ENCODE measurements at regions not wholly inside any gene's neighbourhood (a gene's known extent, or its start where the extent isn't known, plus 50 kb on each side); places are given as distances from the start of the nearest gene placed in this dataset.

DNA sequence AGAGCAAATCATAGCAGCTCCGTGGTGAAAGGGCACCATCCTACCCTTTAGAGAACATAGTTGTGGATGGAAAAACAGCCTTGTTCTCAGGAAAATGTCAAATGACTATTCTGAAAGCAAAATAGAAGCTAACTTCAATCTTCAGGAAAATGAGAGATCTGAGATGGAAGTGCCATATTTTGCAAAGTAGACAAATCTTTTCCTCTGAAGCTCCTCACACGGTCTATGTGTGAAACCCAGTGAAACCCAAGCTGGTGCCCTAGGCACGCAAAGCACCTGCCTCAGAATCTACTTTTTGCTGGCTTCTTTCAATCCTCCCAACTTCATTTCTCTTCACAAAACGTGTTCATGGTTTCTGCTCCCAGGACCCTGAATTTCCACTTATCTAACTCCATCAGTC is 325.2 kb upstream of the CDH4 start:
- intact Hi-C loops (cut with micrococcal nuclease) = no loop called here
- POLR2A ChIA-PET (ENCODE audit: unreplicated experiment) = no interaction called here

DNA sequence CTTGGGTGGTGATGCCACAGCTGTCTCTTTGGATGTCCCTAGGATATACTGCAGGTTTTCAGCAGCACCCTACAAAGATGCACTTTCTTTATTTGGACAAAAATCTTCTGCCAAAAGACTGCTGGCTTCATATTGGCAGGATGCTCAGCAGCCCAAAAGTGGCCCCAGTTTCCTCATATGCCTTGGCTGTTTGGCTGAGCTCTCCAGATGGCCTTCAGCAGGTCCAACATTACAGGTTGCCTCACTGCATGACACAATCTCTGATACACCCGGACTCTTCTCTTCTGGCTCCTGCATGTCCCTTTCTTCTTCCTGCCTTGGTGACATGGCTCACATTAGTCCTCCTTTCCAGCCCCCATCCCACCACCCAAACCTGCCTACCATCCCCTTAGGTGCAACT is 323.7 kb upstream of the CDH4 start:
- no peak for DNase-seq
- Histone ChIP-seq H3K4me2 (ENCODE audit: low read length) (no peak overlapping the region), H3K9ac (ENCODE audit: low read length) (no peak overlapping the region), H3K9me3 (ENCODE audit: low read length) (peaks cover 19% of the 10 kb centered on the region; the same call in 1 of the 2 replicates), H3K27ac (ENCODE audit: low read length) (no peak overlapping the region), H2AFZ (ENCODE audit: low read length) (no peak overlapping the region), H3K27me3 (ENCODE audit: low read length) (no peaks in the 10 kb centered on the region), H3K79me2 (ENCODE audit: low read length) (no peaks in the 10 kb centered on the region), H3K9me2 (replicated peaks; ENCODE audit: low read length) (no peaks in the 10 kb centered on the region), H3F3A (ENCODE audit: low read length, unreplicated experiment) (no peaks in the 10 kb centered on the region), H3K36me3 (ENCODE audit: low read depth, low read length) (no peaks in the 10 kb centered on the region), H3K4me3 (ENCODE audit: low read length) (no peak overlapping the region), H4K20me1 (ENCODE audit: low read length) (no peaks in the 10 kb centered on the region), H3K4me1 (ENCODE audit: insufficient read depth, low read length) (no peaks in the 10 kb centered on the region)
- intact Hi-C loops (cut with micrococcal nuclease) = no loop called here
- no peak for ATAC-seq
- POLR2A ChIA-PET (ENCODE audit: unreplicated experiment) = no interaction called here
- BruUV-seq (replicated peaks) = no TSS peak
- CTCF ChIA-PET = no interaction called here
- TF ChIP-seq EZH2 (IDR thresholded peaks at IDR 0.05; ENCODE audit: low read length, unreplicated experiment) = no peak
- TF ChIP-seq, protein P1, sequence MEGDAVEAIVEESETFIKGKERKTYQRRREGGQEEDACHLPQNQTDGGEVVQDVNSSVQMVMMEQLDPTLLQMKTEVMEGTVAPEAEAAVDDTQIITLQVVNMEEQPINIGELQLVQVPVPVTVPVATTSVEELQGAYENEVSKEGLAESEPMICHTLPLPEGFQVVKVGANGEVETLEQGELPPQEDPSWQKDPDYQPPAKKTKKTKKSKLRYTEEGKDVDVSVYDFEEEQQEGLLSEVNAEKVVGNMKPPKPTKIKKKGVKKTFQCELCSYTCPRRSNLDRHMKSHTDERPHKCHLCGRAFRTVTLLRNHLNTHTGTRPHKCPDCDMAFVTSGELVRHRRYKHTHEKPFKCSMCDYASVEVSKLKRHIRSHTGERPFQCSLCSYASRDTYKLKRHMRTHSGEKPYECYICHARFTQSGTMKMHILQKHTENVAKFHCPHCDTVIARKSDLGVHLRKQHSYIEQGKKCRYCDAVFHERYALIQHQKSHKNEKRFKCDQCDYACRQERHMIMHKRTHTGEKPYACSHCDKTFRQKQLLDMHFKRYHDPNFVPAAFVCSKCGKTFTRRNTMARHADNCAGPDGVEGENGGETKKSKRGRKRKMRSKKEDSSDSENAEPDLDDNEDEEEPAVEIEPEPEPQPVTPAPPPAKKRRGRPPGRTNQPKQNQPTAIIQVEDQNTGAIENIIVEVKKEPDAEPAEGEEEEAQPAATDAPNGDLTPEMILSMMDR (conservative IDR thresholded peaks at IDR 0.05; ENCODE audit: low read depth, low read length) = no peak
- no peak for TF ChIP-seq EZH2phosphoT487 (IDR thresholded peaks at IDR 0.05; ENCODE audit: borderline replicate concordance, low read length)

More for the DNA sequence above, 325.2 kb upstream of the CDH4 start:
- H3K9ac ChIP-seq (ENCODE audit: low read length) = no peak overlapping the region
- no peaks in the 10 kb centered on the region for H3K4me1 ChIP-seq (ENCODE audit: insufficient read depth, low read length)
- no peak overlapping the region for H3K4me2 ChIP-seq (ENCODE audit: low read length)
- H3K27me3 ChIP-seq (ENCODE audit: low read length) = no peaks in the 10 kb centered on the region
- BruUV-seq (replicated peaks) = no TSS peak
- no peak for ATAC-seq
- TF ChIP-seq EZH2 (IDR thresholded peaks at IDR 0.05; ENCODE audit: low read length, unreplicated experiment) (no peak), EZH2phosphoT487 (IDR thresholded peaks at IDR 0.05; ENCODE audit: borderline replicate concordance, low read length) (no peak)
- TF ChIP-seq, protein P1 (conservative IDR thresholded peaks at IDR 0.05; ENCODE audit: low read depth, low read length) = no peak
- H4K20me1 ChIP-seq (ENCODE audit: low read length) = no peaks in the 10 kb centered on the region
- DNase-seq = no peak
- H3K79me2 ChIP-seq (ENCODE audit: low read length) = no peaks in the 10 kb centered on the region
- H3K9me3 ChIP-seq (ENCODE audit: low read length) = peaks cover 17% of the 10 kb centered on the region; the same call in 1 of the 2 replicates
- H3K4me3 ChIP-seq (ENCODE audit: low read length) = no peak overlapping the region
- no peak overlapping the region for H3K27ac ChIP-seq (ENCODE audit: low read length)
- CTCF ChIA-PET = no interaction called here
- H3F3A ChIP-seq (ENCODE audit: low read length, unreplicated experiment) = no peaks in the 10 kb centered on the region
- H3K9me2 ChIP-seq (replicated peaks; ENCODE audit: low read length) = no peaks in the 10 kb centered on the region
- no peaks in the 10 kb centered on the region for H3K36me3 ChIP-seq (ENCODE audit: low read depth, low read length)
- no peak overlapping the region for H2AFZ ChIP-seq (ENCODE audit: low read length)

DNA sequence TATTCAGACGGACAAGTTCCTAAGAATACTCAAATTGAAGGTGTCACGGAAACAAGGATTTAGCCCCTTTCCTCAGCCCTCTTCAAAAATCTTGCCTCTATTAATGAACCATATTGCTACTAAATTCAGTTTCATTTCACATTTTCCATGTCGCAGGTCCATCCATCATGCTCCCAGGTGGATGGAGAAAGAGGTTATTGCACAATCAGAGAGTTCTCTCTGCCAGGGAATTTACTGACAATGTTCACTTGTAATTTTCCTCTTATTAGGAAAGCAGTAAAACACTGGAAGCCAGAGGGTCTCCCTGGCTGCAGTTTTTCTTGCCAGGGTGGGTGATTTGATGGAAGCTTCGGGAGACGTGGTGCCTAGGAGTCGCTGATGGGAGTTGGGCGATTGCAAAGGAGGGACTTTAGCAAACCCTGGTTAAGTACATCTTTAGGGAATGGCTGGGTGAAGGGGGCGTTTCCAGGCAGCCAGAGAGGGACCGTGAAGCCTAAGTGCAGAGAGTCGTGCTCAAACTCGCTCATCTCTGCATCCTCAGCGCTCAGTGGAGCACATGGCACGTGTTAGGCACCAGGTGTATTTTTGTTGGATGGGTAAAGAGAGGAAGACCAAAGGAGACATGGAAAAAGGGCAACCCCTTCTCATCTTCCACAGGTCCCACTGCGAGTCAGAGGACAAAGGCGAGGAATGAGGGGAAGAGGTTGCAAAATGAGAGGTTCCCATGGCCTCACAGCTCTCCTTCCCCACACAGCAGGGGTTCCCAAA is 321.9 kb upstream of the CDH4 start:
- ChIA-PET POLR2A (ENCODE audit: unreplicated experiment) (no interaction called here), CTCF (no interaction called here)
- Histone ChIP-seq H3K27me3 (ENCODE audit: low read length) (no peaks in the 10 kb centered on the region), H3K27ac (ENCODE audit: low read length) (no peak overlapping the region), H3K36me3 (ENCODE audit: low read depth, low read length) (no peaks in the 10 kb centered on the region), H3K9me2 (replicated peaks; ENCODE audit: low read length) (no peaks in the 10 kb centered on the region), H3K4me1 (ENCODE audit: insufficient read depth, low read length) (no peaks in the 10 kb centered on the region), H3K79me2 (ENCODE audit: low read length) (no peaks in the 10 kb centered on the region), H3F3A (ENCODE audit: low read length, unreplicated experiment) (no peaks in the 10 kb centered on the region), H3K4me3 (ENCODE audit: low read length) (no peak overlapping the region), H3K9me3 (ENCODE audit: low read length) (peaks cover 13% of the 10 kb centered on the region; the same call in 1 of the 2 replicates), H4K20me1 (ENCODE audit: low read length) (no peaks in the 10 kb centered on the region), H3K9ac (ENCODE audit: low read length) (no peak overlapping the region), H2AFZ (ENCODE audit: low read length) (no peak overlapping the region), H3K4me2 (ENCODE audit: low read length) (no peak overlapping the region)
- TF ChIP-seq EZH2 (IDR thresholded peaks at IDR 0.05; ENCODE audit: low read length, unreplicated experiment) (no peak), EZH2phosphoT487 (IDR thresholded peaks at IDR 0.05; ENCODE audit: borderline replicate concordance, low read length) (no peak)
- TF ChIP-seq, protein P1 (conservative IDR thresholded peaks at IDR 0.05; ENCODE audit: low read depth, low read length) = no peak
- BruUV-seq (replicated peaks) = no TSS peak
- no peak for ATAC-seq
- no peak for DNase-seq
- intact Hi-C loops (cut with micrococcal nuclease) = no loop called here
